Lung (tissue), 11 donors: ENCODE measurements at regions not wholly inside any gene's neighbourhood (a gene's known extent, or its start where the extent isn't known, plus 50 kb on each side); places are given as distances from the start of the nearest gene placed in this dataset.

Experiments used
- ATAC-seq: fragments of 200-7000 bp; cut with Tn5 transposase; one replicate; pipeline ENCODE4 v1.9.1; 2020; ENCODE audit warnings: moderate number of reproducible peaks; ENCODE audit not compliant: insufficient read depth, low FRiP score
- DNase-seq, 3 donors: peaks; one replicate each; pipeline ENCODE4 v3.0.0-alpha.2; 2013 to 2017
- H3K27ac ChIP-seq, 2 donors: one replicate each; pipeline ENCODE4 v1.5.1; 2013; ENCODE audit warnings: mild to moderate bottlenecking in 2 of 2, moderate library complexity in 2 of 2, control low read depth in 1 of 2, inconsistent platforms in 1 of 2, low read depth in 1 of 2, low read length in 1 of 2
- H3K27me3 ChIP-seq, 3 donors: one replicate each; pipeline ENCODE4 v1.5.1; 2013; ENCODE audit warnings: low read length in 2 of 3; ENCODE audit not compliant: control insufficient read depth in 3 of 3, insufficient read depth in 3 of 3
- H3K36me3 ChIP-seq, 4 donors: one replicate each; pipeline ENCODE4 v1.5.1; 2013; ENCODE audit warnings: low read length in 4 of 4, mild to moderate bottlenecking in 1 of 4, moderate library complexity in 1 of 4; ENCODE audit not compliant: control insufficient read depth in 4 of 4, insufficient read depth in 4 of 4
- H3K4me1 ChIP-seq, 5 donors: one replicate each; pipeline ENCODE4 v1.5.1; 2013; ENCODE audit warnings: low read length in 5 of 5, mild to moderate bottlenecking in 2 of 5, moderate library complexity in 1 of 5; ENCODE audit not compliant: control insufficient read depth in 5 of 5, insufficient read depth in 5 of 5
- H3K4me3 ChIP-seq: one replicate; pipeline ENCODE4 v1.5.1; 2013; ENCODE audit warnings: mild to moderate bottlenecking, control low read depth, moderate library complexity
- H3K9ac ChIP-seq, 2 donors: one replicate each; pipeline ENCODE4 v1.5.1; 2013; ENCODE audit warnings: low read length in 2 of 2, control low read depth in 1 of 2; ENCODE audit not compliant: insufficient read depth in 1 of 2
- H3K9me3 ChIP-seq, 4 donors: one replicate each; pipeline ENCODE4 v1.5.1; 2013; ENCODE audit warnings: low read length in 3 of 4, mild to moderate bottlenecking in 1 of 4, moderate library complexity in 1 of 4; ENCODE audit not compliant: control insufficient read depth in 4 of 4, insufficient read depth in 3 of 4
- CTCF ChIP-seq: IDR thresholded peaks from 2 replicates; pipeline ENCODE4 v1.5.1; 2012; ENCODE audit warnings: mild to moderate bottlenecking; ENCODE audit errors: control extremely low read depth, extremely low read depth
- WGBS, 2 donors: extraction: QIAGEN DNeasy Blood & Tissue Kit; methylation state at CpG; one replicate each; pipeline ENCODE4 v1.1.7; 2013; 5-methylcytosine and 5-hydroxymethylcytosine counted together
- donor health status: control.
- donor health status: control.
- donor health status: Bipolar disorder and iron deficiency.
- donor health status: healthy.
- donor health status: DM: yes; HTN: yes; CAD: no.

- Histone ChIP-seq H3K4me3 (no peak overlapping the region), H3K9ac (no peak overlapping the region), H3K4me1 (peaks cover 0 to 10% (median 0%) of the 10 kb centered on the region in 5 donors), H3K36me3 (no peaks in the 10 kb centered on the region), H3K27ac (no peak overlapping the region), H3K27me3 (peaks cover 0 to 19% (median 10%) of the 10 kb centered on the region in 3 donors), H3K9me3 (peaks cover 0 to 3% (median 1%) of the 10 kb centered on the region in 4 donors)
- DNase-seq (no peak), ATAC-seq (no peak)
- WGBS, 2 donors = 75 to 83% methylated on average over 8 of the region's 8 CpGs
- TF ChIP-seq CTCF = no peak
Measured at GRCh38 chr16:86809458-86809955, 231.2 kb downstream of the FOXL1 start.

- no peak for TF ChIP-seq CTCF
- peaks cover 0 to 19% (median 10%) of the 10 kb centered on the region in 3 donors for H3K27me3 ChIP-seq
- no peaks in the 10 kb centered on the region for H3K36me3 ChIP-seq
- peaks cover 0 to 10% (median 0%) of the 10 kb centered on the region in 5 donors for H3K4me1 ChIP-seq
- no peak overlapping the region for H3K27ac ChIP-seq
- H3K9me3 ChIP-seq = peaks cover 0 to 3% (median 1%) of the 10 kb centered on the region in 4 donors
- H3K9ac ChIP-seq = no peak overlapping the region
- DNase-seq (no peak), ATAC-seq (no peak)
- no peak overlapping the region for H3K4me3 ChIP-seq
- WGBS, 2 donors = 89 to 95% methylated on average over 2 of the region's 2 CpGs
Measured at GRCh38 chr16:86810062-86810461, 231.7 kb downstream of the FOXL1 start.

- H3K4me1 ChIP-seq = peaks cover 0 to 2% (median 0%) of the 10 kb centered on the region in 5 donors
- DNase-seq (no peak), ATAC-seq (no peak)
- 68% methylated on average over 2 of the region's 2 CpGs for WGBS, 2 donors
- TF ChIP-seq CTCF = no peak
- H3K9ac ChIP-seq = no peak overlapping the region
- H3K27ac ChIP-seq = no peak overlapping the region
- H3K36me3 ChIP-seq = no peaks in the 10 kb centered on the region
- H3K4me3 ChIP-seq = no peak overlapping the region
- peaks cover 0 to 3% (median 0%) of the 10 kb centered on the region in 4 donors for H3K9me3 ChIP-seq
- H3K27me3 ChIP-seq = peaks cover 0 to 8% (median 8%) of the 10 kb centered on the region in 3 donors
Measured at GRCh38 chr16:86812363-86812970, 234.1 kb downstream of the FOXL1 start.
